NOMO-1 treated with DMSO at 0.1 percent for 48 hours (cell line): ENCODE measurements at regions not wholly inside any gene's neighbourhood (a gene's known extent, or its start where the extent isn't known, plus 50 kb on each side); places are given as distances from the start of the nearest gene placed in this dataset.

Experiments
- DNase-seq: peaks from one replicate; lab custom pipeline; 2025; ENCODE audit not compliant: unreplicated experiment; lab: John Stamatoyannopoulos, UW

DNA sequence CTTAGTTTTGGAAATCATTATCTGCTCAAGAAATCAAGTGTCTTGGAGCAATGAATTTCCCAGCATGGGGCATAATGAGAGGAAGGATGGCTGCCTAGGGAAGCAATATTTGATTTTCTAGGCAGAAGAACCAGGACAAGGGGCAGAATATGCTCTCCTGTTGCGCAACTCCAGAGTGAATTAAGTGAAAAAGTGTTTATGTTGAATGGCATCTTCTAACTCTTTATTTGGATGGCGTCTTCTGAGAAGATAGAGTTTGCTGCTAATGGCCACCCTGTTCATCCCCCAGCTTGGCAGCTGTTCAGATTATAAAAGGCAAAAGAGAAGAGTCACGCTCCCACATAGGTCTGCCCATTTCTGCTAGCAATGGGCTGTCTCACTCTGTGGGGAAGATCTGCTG lies 1278.1 kb downstream of the AACS start:
- no peak for DNase-seq

DNA sequence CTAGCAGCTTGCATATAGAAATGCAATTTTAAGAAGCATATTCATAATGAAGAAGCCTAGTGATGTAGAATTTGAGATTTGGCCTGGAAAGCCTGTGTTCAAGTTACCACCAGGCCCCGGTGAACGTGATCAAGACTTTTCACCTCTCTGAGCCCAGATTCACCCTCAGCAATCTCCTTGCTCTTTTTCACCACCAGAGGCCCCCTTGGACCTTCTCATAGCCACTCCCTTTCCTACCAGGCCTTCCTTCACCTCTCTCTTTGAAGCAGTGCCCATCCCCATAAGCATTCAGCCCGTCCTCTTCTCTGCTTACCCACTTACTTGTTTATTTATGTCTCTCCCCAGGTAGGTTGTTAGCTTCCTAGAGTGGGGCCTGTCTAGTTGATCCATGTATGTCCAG lies 1280.9 kb downstream of the AACS start:
- DNase-seq = no peak

DNA sequence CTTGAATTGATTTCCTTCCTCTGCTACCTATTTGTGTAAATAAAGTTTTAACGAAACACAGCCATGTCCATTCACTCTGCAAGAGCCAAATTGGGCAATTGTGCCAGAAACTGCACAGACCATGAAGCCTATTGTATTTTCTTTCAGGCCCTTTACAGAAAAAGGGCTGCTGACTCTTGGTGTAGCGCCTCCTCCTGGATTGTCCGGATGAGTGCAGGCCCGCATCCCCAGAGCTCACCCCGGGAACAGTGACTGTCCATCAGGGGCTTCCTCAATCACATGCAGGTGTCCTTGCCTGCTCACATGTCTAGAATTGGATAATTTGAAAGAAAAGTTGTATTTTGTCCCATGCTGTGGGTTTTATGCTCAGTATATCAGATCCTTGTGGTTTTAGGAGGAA lies 1282.2 kb downstream of the AACS start:
- no peak for DNase-seq

DNA sequence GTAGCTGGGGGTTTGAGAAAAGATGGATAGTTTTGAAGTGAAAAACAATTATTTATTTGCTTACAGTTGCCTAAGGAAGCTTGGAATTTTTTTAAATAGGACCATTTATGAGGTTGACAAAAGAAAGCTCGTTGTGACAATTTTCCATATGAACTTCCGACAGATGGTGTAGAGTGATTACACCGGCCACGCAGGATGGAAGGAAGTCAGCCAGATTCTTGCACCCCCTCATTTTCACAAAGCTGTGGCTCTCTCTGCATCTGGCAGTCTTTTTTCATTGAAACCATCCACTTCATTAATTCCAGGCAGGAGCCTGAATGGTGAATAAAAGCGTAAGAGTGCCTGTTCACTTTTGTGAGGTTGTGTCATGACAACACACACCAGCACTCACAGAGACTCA lies 1284.1 kb downstream of the AACS start:
- no peak for DNase-seq

DNA sequence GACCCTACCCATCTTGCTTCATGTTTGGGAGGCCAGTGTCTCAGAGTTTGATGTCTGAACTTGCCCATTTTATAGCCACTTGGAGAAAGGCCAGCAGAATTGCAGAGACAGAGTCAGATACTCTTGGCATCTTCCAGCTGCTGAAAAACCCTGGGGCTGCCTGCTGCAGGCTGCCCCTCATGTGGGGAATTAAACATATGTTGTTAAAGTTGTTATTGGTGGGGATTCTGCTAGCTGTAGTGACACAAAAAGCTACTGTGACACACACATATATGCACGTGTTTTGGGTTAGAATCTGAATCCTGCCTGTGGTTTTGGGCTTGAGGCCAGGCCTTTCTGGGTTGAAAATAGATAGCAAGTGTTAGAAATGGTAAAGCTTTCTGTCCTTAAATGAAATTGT lies 1288.4 kb downstream of the AACS start:
- DNase-seq = no peak

DNA sequence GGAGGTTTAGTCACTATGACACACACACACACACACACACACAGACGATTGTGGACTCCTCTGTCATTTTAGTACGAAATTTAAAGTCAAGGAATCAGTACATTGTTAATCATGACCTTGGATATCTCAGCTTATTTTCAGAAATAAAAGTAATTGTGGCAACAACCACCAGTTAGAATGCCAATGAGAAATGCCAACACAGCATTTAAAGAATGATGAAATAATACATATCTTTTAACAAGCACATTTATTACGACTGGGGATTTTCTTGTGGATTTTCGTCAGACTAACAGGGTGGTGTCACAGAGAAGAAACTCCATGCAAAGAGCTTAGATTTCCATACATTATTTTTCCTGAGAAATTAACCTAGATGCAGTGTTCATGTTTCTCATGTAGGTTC lies 1289.4 kb downstream of the AACS start:
- DNase-seq = no peak

DNA sequence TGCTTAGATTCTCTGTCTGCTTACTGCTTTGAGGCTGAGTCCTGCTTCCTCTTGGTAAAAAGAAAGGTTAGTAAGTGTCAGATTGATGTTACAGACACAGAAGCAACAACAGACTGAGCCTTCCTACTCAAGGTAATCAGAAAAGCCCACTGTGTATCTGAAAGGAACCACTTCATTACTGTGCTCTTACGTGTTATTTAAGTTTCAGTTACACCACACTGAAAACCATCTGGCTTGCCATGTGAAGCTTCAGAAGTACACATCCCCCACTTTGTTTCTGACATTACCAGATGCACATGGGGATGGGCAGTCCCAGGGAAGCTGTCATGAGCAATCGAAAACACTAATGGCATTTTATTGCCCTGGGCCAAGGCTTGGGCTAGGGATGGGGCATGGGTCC lies 1290.1 kb downstream of the AACS start:
- DNase-seq = no peak

DNA sequence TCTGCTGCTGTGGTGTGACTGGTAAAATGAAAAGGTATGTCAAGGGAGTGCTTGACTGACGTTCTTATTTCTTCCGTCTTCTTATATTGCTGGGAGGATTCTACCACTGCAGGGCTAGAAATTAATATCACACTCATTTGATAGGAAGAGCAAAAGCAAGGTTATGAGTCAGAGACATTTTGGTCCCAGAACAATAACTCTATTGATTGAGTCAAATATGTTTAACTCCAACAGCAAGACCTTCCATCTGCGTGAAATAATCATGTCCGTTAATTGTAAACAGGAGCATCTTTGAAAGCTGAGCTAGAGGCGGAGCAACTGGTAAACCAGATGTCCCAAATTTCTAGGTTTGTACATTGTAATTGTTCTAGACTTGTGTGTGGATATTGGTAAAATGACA lies 1293.6 kb downstream of the AACS start:
- DNase-seq = no peak

DNA sequence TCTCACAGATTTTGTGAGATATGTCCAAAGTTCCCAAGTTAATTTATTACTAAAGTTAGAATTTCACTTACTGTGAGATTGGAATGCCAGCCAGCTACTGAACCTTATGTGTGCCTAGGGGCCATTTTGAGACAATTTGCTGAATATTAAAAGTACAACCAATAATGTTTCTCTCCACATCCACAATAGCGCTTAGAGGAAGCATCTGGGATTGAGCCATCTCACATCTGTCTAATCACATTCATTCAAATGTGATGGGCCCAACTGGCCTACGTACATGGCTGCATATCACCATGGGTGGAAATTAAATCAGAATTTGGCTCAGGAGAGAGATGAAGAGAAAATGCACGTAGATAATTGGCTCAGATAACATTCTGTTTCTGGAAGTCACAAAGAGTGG lies 1294.0 kb downstream of the AACS start:
- DNase-seq = no peak

DNA sequence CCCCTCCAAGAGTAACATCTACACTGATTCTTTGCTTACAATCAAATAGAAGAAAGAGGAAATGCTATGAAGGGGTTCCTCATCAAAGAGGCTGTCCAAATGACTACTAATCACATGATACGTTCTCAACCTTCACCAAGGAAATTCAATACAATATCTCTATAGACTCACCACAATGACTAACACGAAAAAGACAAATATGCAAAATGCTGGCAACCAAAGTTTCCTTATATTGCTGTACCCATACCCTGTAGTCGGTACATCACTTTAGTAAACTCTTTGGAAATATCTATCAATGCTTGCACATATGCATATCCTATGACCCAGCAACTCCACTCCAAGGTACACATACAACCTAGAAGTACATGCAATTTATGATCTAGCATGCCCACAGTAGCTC lies 1296.6 kb downstream of the AACS start:
- DNase-seq = no peak

DNA sequence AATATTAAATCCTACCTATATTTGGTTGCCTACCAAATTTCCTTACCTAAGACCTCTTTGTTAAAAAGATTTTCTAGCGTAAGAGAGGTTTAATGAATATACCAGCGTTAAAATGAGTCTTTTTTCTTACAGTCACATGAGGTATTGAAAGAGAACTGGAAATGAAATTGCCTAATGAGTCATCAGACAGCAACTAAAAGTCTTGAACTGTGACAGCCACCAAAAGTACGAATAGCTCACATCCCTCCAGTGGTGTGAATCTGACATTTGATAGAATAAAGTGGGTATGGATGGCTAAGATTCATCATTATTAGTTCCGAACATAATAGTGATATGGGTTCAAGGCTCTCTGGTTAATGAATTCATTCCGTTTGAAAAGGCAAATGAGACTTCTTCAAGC lies 1297.3 kb downstream of the AACS start:
- DNase-seq = no peak

DNA sequence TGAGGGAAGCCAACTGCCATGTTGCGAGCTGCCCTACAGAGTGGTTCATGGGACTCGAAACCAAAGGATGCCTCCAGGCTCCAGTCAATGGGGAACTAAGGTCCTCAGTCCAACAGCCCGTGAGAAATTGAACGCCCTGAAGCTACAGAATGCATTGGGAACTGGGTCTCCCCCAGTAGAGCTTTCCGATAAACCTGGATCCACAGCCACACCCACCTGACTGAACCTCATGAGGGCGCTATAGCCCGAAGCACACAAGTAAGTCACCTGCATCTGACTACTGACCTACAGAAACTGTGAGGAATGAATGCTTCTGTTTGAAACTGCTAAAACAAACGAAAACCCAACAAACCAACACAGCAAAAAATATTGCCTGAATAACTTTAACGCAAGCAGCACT lies 1297.7 kb downstream of the AACS start:
- DNase-seq = no peak

DNA sequence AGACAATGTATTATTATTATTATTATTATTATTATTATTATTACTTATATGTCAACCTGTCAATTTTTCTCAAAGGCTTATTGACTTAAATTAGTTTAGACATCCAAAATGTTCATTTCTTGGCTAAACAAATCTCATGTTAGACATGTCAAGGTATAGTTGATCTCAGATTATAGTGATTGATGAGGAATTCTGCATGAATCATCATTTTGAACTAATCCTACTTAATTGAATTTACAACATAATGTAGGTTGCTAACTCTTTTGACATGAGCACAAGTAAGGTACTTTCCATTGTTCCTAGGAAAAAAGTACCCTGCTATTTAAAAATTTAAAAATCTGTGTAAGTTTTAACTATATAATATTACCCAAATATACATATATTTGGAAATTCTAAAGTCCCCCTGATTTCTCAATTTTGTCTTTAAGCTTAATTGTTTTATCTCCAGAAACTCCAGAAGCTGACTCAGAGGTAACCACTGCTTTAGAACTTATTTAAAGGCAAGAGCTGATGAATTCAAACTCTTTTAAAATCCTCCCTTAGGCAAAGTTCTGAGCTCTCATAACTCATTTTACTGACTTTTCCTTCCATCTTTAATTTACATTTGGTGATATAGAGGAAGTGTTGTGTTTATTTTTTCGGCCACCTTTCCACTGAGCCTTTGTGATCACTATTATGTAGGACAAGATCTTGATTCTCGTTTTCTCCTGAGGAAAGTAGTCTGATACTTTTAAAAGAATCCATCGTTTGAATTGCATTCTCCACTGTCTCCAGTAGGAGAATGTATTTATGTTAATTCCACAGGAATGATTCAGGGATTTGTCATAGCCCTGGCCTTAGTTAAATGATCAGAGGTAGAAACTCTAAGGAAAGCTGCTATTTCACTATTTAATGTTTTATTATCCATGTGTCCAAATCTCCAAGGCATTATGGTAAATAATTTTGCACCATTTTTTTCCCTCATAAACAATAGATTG lies 1304.5 kb downstream of the AACS start:
- no peak for DNase-seq

DNA sequence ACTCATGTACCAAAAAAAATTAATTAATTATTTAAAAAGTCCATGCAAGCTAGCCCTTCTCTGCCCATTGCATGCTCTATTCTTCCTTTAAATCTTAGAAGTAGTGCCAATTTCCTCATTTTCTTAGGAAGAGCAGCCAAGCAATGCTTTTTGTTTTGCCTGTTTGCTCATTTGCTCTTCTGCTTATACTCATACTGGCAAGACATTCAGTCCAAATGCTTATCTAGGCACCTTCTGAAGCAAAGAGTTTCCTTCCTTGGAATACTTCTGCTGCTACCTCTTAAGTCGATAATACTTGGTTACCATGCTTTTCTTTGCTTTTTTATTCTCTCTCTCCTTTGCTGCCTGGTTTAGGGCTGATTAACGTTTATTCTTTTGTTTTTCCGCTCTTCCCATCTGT lies 1318.3 kb downstream of the AACS start:
- DNase-seq = no peak

DNA sequence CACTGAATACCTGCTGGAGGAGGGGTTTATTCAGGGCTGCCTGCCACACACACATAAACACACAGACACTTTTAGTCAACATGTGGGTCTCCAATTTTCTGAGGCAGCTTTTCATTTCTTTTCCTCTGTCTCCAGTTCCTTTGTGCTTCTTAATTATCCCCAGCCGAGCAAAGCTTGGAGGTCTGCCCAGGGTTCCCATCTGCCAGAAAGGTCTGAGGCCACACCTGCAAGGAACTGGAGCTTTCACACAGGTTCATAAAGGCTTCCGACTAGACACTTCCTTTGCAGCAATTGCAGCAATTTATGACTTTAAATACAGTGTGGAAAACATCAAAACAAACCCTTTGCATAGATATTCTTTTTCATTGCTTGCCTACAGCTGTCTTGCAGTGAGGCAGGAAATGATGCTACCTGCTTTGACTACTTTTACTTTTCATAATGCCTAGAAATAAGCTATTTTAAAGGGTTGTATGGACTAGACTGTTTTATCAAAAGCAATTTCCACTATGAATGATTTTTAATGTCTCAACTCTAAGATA lies 1318.9 kb downstream of the AACS start:
- no peak for DNase-seq

DNA sequence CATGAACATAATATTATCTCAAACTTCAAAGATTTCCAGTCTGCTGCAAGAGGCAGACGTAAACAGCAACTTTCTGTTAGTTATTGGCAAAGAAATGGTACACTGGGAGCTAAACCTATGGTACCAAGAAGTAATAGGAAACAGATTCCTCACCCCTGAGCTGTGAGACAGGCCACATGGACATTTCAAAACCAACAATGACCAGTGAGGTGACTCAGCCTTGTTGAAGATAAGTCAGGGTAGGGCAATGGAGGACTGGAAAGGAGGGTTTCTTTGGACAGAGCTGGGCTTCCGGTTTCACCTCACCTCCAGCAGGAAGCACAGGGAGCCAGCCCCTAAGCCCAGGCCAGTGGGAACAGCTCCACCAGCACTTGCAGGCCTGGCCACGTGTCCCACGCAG lies 1320.5 kb downstream of the AACS start:
- no peak for DNase-seq

DNA sequence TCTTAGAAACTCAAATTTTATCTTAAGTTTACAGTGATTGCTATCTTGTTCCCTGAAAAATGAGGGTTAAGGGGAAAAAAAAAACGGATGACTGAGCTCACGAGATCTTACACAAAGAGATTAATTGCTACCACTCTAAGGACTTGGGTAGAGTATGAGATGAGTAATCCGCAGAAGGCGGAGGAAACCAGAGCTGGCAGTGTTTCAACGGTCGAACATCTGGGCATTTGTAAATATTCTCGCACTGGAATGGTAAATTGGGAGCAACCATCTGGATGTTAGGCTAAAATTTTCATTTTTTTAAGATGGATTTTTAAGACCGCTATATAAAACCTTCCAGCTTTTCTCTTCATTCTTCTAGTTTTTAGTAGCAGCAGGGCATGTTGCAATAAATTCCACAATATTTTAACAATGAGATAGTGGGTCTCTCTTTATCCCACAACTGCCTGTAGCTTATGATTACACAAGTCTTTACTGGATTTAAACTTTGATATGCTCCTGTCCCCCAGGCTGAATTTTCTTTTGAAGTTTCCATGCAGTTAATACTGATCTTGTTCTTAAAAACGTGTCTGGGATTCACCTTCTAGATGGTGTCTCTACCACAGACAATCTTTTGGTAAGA lies 1324.1 kb downstream of the AACS start:
- DNase-seq = no peak

DNA sequence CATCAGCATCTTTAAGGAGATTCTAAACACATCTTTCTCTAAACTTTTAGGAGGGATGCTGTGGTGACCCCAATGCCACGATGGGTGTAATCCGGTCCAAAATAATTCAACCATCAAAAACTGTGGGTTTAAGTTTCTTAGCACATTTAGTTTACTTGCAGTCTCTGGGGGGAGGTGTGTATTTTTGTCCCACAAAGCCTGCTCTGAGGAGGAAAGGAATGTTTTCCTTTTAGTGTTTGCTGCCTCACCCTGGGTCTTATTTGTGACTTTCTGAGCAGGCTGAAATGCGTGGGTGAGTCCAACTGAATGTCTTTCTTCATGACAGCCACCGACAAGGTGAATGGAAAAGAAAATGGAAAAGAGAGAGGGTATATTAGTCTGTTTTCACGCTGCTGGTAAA lies 1324.7 kb downstream of the AACS start:
- no peak for DNase-seq

DNA sequence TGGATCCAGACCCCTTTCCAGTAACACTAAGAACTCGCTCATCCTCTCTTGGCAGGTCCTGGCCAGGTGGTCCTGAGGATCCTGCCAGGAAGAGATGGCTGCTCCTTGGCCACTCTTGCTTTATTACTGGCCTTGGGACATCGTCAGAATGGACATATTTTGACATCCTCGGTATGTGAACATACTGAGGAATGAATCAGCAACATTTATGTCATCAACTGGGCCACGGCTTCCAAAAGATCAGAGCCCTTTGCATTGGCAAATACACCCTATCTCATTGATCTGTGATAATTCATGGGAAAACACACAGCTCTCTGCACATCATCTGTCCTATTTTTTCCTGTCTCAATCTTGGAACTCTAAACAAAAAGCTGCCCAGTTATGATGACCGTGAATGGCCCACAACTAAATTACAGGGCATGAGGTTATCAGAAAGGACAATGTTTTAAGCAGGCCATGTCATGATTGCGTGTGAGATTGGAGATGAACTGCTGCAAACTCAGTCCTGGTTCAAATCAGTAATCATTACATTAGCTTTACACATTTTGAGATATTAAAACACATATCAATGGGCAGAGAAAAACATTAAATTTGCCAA lies 1325.8 kb downstream of the AACS start:
- DNase-seq = no peak

DNA sequence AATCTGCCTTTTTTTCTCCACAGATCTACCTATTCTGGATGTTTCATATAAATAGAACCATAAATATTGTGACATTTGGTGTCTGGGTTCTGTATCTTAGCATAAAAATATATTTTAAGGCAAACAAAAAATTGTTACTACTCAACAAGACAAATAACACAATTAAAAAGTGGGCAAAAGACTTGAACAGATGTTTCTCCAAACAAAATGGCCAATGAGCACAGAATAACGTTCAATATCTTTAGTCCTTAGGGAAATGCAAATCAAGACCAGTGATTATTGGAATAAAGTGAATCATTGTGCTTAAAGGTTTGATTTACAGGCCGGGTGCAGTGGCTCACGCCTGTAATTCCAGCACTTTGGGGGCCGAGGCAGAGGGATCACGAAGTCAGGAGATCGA lies 1331.3 kb downstream of the AACS start:
- DNase-seq = no peak

DNA sequence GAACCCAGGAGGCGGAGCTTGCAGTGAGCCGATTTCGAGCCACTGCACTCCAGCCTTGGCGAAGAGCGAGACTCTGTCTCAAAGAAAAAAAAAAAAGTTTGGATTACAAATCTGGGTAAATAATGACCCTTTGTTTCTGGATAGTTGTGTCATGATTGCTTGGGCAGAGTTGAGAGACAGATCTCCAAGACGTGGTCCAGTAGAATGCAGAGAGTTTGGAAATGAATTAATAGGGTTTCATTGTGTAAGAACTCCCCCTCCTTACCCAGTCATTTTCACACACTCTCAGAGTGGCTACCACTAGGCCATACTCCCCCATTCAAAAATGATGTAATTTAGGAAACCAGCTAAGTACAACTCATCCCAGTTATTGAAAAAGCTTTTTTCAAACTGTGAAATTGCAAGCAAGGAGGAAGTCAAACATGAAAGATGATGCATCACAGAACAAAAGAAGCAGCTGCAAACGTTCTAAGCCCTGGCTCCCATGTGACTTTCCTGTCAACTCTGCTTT lies 1331.9 kb downstream of the AACS start:
- DNase-seq = no peak

DNA sequence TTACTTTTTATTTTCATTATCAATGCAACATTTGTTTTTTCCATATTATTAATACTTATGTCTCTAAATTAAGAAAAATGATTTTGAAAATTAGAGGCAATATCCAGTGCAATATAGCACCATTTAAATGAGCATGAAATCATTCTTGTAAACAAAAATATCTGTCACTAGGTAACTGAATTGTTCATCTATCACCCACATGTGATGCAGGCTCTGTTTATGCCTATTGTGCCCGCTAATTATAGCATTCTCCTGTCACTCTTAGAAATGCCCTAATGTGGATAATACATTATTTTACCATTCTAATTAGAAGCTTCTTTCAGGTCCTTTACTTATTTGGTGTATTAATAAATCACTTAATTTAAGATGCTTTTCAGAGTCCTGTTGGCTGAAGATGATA lies 1332.4 kb downstream of the AACS start:
- DNase-seq = no peak
